Testis (tissue), 2 donors: ENCODE measurements at regions not wholly inside any gene's neighbourhood (a gene's known extent, or its start where the extent isn't known, plus 50 kb on each side); places are given as distances from the start of the nearest gene placed in this dataset.

Experiments used
- DNase-seq: peaks from one replicate; pipeline ENCODE4 v3.0.0-alpha.2; 2019
- H3K27ac ChIP-seq, 2 donors: fragments of 200-600 bp; sonication (generic); one replicate each; pipeline ENCODE4 v1.5.1; 2019
- H3K27me3 ChIP-seq: fragments of 200-600 bp; sonication (generic); one replicate; pipeline ENCODE4 v1.5.1; 2019
- H3K36me3 ChIP-seq: fragments of 200-600 bp; sonication (generic); one replicate; pipeline ENCODE4 v1.5.1; 2017; ENCODE audit warnings: low read depth; ENCODE audit errors: missing control alignments
- H3K4me1 ChIP-seq: fragments of 200-600 bp; sonication (generic); one replicate; pipeline ENCODE4 v1.5.1; 2019
- H3K4me3 ChIP-seq, 2 donors: fragments of 200-600 bp; sonication (generic); one replicate each; pipeline ENCODE4 v1.5.1; 2017 to 2019
- H3K9me3 ChIP-seq: fragments of 200-600 bp; sonication (generic); one replicate; pipeline ENCODE4 v1.5.1; 2017
- CTCF ChIP-seq, 3 experiments: fragments of 450-650 bp in 2 of 3; fragments of 200-600 bp in 1 of 3; sonication (generic) in 1 of 3; IDR thresholded peaks; one replicate each; pipeline ENCODE4 v1.5.1; 2016 to 2019; ENCODE audit warnings: antibody characterized with exemption in 3 of 3, mild to moderate bottlenecking in 2 of 3, moderate library complexity in 1 of 3
- POLR2A ChIP-seq: fragments of 450-650 bp; IDR thresholded peaks from one replicate; pipeline ENCODE4 v1.6.1; 2017; ENCODE audit warnings: antibody characterized with exemption, mild to moderate bottlenecking, moderate library complexity
- WGBS, 2 donors: methylation state at CpG; one replicate each; pipeline ENCODE4 v1.1.5; 2018; 5-methylcytosine and 5-hydroxymethylcytosine counted together
- intact Hi-C: fragments of 100-400 bp; cut with DNase I; formaldehyde crosslinking; loops from one replicate; pipeline ENCODE4 v1.15.1; 2023; ENCODE audit warnings: low total_unique reads

- Histone ChIP-seq H3K27me3 (no peaks in the 10 kb centered on the region), H3K27ac (no peak overlapping the region), H3K4me3 (no peak overlapping the region), H3K4me1 (no peaks in the 10 kb centered on the region), H3K36me3 (no peaks in the 10 kb centered on the region), H3K9me3 (no peaks in the 10 kb centered on the region)
- WGBS, 2 donors: 84 to 90% methylated on average over 4 of the region's 4 CpGs
- intact Hi-C loops: no loop called here
- TF ChIP-seq CTCF (IDR thresholded peaks at IDR 0.05) (no peak), POLR2A (no peak)
- no peak for DNase-seq
Observed at GRCh38 chr18:67813380-67814028, 297.0 kb upstream of the DSEL start.

GRCh38 chr18:67805261-67805660 is 288.7 kb upstream of the DSEL start:
- TF ChIP-seq POLR2A (no peak), CTCF (IDR thresholded peaks at IDR 0.05) (no peak)
- intact Hi-C loops: no loop called here
- Histone ChIP-seq H3K9me3 (no peaks in the 10 kb centered on the region), H3K27me3 (no peaks in the 10 kb centered on the region), H3K27ac (no peak overlapping the region), H3K4me1 (no peaks in the 10 kb centered on the region), H3K36me3 (no peaks in the 10 kb centered on the region), H3K4me3 (no peak overlapping the region)
- no peak for DNase-seq
- 83 to 88% methylated on average over 6 of the region's 6 CpGs for WGBS, 2 donors

GRCh38 chr18:67794521-67794920 is 278.0 kb upstream of the DSEL start:
- no peaks in the 10 kb centered on the region for H3K4me1 ChIP-seq
- no peaks in the 10 kb centered on the region for H3K9me3 ChIP-seq
- intact Hi-C loops: no loop called here
- no peak overlapping the region for H3K27ac ChIP-seq
- no peaks in the 10 kb centered on the region for H3K36me3 ChIP-seq
- H3K27me3 ChIP-seq: no peaks in the 10 kb centered on the region
- DNase-seq: no peak
- no peak for TF ChIP-seq POLR2A
- TF ChIP-seq CTCF (IDR thresholded peaks at IDR 0.05): no peak
- H3K4me3 ChIP-seq: no peak overlapping the region
- 48% methylated on average over 2 of the region's 2 CpGs for WGBS, 2 donors

GRCh38 chr18:67790527-67790926 is 274.0 kb upstream of the DSEL start:
- TF ChIP-seq POLR2A (no peak), CTCF (IDR thresholded peaks at IDR 0.05) (no peak)
- intact Hi-C loops: no loop called here
- no peak overlapping the region for H3K27ac ChIP-seq
- no peak for DNase-seq
- H3K4me3 ChIP-seq: no peak overlapping the region
- H3K9me3 ChIP-seq: no peaks in the 10 kb centered on the region
- WGBS, 2 donors: 93 to 94% methylated on average over 3 of the region's 3 CpGs
- no peaks in the 10 kb centered on the region for H3K27me3 ChIP-seq
- H3K36me3 ChIP-seq: no peaks in the 10 kb centered on the region
- no peaks in the 10 kb centered on the region for H3K4me1 ChIP-seq

- no peak for TF ChIP-seq CTCF (IDR thresholded peaks at IDR 0.05)
- Histone ChIP-seq H3K27me3 (no peaks in the 10 kb centered on the region), H3K9me3 (no peaks in the 10 kb centered on the region), H3K4me1 (no peaks in the 10 kb centered on the region), H3K27ac (no peak overlapping the region), H3K36me3 (no peaks in the 10 kb centered on the region), H3K4me3 (no peak overlapping the region)
- 52 to 53% methylated on average over 9 of the region's 9 CpGs for WGBS, 2 donors
- DNase-seq: no peak
- intact Hi-C loops: no loop called here
Observed at GRCh38 chr18:67789165-67789545, 272.6 kb upstream of the DSEL start.
